Activated CD4-positive, alpha-beta T cell treated with anti-CD3 and anti-CD28 coated beads, Interleukin-2, Interleukin-4, amounts not matched to agents 100 ng/mL and 50 ng/mL, durations not matched to agents 16 hours and 8 hours (primary cell): ENCODE measurements at regions not wholly inside any gene's neighbourhood (a gene's known extent, or its start where the extent isn't known, plus 50 kb on each side); places are given as distances from the start of the nearest gene placed in this dataset.
"Not testable (repeated sequence)": the region's sequence is repeated elsewhere in the genome, so short reads cannot be mapped to it uniquely, and the experiment has no call there.

Experiments used
- DNase-seq: peaks from one replicate; pipeline ENCODE4 v3.0.0-alpha.2; 2020; ENCODE audit warnings: low spot score

- DNase-seq, result no peak
These were observed 51.2 kb upstream of the LBX1 start for GRCh38 chr10:101280511-101280910.

DNA sequence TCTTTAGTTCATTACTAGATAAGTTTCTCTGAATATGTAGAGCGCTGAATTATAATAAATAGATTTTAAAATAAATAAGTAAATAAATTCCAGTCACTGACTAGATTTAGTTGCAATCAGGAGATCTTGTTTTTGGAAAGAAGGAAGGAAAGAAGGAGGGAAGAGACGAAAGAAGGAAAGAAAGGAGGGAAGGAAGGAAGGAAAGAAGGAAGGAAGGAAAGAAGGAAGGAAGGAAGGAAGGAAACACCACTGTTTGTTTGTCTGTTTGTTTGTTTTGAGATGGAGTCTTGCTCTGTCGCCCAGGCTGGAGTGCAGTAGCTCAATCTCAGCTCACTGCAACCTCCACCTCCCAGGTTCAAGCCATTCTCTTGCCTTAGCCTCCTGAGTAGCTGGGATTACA lies 51.7 kb upstream of the LBX1 start:
- not testable (repeated sequence) for DNase-seq

GRCh38 chr10:101282947-101283346 lies 53.7 kb upstream of the LBX1 start:
- no peak for DNase-seq

DNA sequence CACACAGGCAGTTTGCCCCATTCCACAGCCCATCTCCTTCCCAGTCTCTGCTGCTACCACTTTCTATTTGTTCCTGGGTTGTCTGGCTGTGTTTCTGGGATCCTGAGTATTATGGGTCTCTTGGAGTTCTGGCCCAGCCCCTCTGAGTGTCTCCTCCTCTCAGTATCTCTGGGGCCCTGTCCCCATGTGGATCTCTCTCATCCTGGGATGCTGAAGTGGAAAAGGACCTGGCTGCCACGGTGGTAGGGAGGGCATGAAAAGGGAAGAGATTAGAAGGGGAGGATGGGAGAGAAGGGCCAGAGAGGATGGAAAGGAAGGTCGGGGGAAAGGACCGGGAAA lies 54.5 kb upstream of the LBX1 start:
- DNase-seq, result no peak

- no peak for DNase-seq
These were observed 55.0 kb upstream of the LBX1 start for GRCh38 chr10:101284101-101284743.

DNA sequence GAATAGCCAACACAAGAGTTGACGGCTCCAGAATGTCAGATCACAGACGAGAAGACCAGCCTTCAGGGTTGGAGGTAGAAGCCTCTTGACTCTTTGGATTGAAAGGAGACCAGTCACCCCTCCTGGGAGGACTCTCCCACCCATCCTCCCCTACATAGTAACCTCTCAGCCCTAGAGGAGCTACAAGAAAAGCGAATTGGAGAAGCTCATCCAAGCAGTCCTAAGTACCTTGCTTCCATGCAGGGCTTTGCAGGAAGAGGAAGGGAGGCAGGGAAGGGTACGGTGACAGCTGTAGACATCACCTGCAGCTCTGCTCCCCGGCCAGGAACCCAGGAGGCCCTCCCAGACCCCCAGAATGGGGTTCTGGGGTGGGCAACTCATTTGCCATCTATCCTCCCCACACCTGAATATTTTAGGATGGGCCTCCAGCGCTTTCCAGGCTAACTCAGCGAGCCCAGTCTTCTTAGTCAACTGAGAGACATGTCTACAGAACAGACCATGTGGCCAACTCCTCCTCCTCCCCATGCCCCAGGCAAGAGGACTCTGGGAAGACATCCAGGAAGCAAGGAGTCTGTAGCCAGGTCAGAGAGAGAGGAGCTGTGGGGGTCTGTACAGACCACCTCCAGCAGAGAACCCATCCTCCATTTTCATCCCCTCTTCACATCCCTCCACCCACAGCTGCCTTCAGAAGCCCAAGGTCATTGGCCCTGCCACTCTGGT lies 55.6 kb upstream of the LBX1 start:
- no peak for DNase-seq

DNA sequence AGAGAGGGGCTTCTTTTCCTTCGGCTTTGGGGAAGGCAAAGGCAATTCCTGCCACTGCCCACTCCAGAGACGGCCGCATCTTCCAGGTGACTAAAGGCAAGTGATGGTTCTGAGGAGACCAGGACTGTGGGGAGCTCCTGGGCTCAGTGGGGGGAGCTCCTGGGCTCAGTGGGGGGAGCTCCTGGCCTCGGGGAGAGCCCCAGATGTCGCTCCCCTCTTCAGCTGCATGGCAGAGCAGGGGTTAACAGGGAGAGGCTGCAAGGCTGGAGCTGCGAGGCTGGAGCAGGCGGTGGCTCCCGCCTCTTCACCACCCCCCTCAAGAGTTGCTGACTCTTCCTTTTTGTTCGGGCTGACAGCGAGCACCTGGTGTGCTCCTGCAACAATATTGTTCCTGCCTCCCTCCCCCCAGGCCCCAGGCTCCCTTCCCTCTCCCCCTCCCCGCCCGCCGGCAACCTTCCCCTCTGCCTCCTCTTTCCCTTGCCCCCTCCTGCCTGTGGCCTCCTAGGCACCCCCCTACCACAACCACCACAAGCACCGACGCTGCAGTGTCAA lies 56.3 kb upstream of the LBX1 start:
- no peak for DNase-seq

DNA sequence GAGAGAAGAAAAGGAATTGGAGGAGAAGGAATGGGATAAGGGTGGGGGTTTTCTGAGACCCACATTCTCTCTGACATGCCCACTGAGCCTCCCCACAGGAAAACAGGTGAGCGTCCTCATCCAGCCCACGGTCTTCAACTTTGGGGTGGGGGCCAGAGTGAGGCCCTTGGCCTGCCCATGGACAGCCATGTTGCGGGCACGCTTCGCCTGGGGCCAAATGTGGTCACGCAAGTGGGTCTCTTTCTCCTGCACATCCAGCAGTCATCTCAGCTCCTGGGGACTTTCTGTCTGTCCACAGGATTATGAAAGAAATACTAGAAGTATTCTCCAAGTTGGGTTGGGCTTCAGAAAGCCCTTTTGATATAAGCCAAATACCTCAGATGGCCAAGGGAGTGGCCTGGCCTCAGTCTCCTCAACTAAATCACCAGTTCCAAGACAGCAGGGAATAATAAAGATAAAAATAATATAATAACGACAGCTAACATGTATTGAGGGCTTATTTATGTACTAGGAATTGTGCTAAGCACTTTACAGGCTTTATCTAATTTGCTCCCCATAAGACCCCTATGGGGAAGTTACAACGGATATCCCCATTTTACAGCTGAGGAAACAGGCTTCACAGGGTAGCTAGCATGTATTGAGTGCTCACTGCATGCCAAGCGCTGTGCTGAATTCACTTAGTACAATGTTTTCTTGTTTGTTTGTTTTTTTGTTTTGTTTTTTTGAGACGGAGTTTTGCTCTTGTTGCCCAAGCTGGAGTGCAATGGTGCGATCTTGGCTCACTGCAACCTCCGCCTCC lies 57.2 kb upstream of the LBX1 start:
- DNase-seq, result no peak

DNA sequence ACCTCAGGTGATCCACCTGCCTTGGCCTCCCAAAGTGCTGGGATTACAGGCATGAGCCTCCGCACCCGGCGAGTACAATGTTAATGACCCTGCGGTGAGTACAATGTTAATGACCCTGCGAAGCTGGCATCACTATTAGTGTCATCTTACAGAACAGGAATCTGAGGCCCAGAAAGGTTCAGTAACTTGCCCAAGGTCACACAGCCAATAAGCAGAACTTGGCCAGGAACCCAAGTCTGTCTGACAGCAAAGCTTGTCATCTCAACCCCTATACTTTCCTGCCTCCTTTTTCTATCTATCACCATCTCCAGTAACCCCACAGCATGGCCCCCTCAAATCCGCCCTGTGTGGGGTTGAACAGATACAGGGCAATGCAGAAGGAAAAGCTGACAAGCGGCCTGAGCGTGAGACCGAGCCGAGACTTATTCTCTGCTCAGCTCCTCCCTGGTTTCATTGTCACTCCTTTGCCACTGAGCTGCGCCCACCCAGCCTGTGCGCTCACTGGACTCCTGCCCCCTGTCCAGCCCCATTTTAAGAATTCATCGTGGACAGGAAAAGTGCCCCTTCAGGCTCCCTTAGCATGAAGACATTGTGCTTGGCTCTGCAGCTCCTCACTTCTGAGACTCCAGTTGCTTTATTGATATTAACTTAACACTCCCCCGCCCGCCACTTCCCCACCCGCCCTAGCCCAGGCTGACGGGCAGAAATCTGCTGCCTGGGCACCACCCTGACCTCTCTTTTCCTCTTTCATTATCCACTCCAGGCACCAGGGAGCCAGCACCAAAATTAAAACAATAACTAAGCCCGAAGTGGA lies 58.1 kb upstream of the LBX1 start:
- DNase-seq, result no peak

- no peak for DNase-seq
These were observed 58.9 kb upstream of the LBX1 start for GRCh38 chr10:101287997-101288635.

DNA sequence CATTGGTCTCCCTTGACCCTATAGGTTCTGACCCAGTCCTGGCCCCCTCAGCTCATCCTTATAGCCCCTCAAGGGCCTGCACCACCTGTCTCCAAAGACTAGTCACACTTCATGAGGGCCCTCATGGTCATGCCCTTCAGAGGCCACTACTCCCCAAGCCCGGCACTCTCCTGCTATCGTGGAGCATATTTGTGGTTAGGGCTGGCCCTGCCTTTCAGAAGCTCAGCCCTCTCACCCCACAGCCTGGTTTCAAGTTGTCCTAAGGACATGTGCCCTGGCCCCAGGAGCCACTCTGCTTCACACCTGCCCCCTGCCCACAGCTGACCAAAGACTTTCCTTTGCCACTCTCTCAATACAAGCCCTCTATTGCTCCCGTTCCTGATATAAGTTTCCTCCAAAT lies 60.3 kb upstream of the LBX1 start:
- DNase-seq, result no peak

GRCh38 chr10:101290431-101290830 lies 61.2 kb upstream of the LBX1 start:
- no peak for DNase-seq

GRCh38 chr10:101290881-101291280 lies 61.6 kb upstream of the LBX1 start:
- DNase-seq, result no peak

DNA sequence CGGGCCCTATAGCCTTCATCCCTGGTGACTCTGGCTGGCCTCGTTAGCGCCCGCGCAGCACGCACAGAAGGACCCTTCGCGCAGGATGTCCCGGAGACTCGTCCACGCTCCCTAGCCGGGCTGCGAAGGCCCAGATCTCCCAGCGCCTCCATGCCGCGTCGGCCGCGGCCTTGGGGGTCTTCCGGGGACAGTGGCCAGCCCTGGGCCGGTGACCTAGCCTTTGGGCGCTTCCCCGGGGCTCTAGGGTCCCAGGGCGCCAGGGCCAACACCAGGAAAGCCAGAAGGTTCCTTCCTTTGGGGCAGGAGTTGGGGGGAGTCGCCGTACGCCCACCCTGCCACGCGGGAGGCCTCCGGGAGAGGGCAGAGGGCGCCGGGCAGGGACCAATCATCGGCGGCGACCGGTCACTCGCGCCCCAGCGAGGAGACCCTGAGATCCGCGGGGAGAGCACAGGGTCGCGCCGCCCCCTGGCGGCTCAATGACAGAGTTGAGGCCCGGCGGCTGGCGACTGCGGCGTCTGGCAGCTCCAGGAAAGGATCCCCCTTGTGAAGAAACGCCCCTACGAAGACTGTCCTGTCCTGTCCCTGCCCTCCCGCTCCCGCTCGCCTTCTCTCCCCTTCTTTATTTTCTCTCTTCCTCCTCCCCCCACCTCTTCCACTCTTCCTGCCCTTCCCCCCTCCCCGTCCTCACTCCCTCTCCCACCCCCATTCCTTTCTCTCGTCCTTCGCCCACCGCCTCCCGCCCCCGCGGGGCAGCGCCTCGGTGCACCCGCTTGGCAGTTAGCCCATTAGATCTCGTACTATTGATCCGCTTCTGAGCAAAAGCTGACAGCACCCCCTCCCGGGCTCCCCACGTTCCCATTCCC lies 62.3 kb upstream of the LBX1 start:
- DNase-seq, result peak; percentile 47

GRCh38 chr10:101292194-101293006 lies 61.6 kb upstream of the BTRC start:
- DNase-seq, result no peak

DNA sequence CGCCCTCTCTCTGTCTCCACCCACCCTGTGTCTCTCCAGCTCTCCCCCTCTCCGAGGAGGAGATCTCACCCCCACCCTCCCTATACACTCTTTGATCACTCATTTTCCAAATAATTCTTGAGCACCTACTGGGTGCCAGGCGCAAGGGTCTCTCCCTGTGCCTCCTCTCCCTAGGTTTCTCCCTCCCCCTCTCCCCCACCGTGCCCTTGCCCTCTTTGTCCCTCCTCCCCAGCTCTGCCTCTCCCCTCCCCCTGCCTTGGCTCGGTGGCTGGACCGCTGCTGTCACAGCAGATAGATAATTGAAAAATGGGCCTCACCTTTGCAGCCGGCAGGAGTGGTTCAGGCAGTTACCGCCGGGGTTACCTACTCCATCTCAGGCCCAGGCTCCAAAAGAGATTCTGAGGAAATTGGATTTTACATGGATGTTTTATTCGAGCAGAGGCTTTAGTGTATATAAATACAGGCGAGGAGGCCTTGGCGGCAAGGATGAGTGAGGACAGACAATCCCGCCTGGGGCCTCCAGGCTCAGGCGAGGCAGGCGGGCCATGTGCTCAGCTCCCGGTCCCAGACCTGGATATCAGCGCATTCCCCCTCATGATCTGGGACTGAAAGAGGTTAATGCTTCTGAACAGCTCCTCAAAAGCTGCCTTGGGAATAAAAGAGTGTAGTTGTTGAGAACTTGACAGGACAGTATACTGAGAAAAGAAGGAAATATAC lies 60.8 kb upstream of the BTRC start:
- DNase-seq, result no peak

DNA sequence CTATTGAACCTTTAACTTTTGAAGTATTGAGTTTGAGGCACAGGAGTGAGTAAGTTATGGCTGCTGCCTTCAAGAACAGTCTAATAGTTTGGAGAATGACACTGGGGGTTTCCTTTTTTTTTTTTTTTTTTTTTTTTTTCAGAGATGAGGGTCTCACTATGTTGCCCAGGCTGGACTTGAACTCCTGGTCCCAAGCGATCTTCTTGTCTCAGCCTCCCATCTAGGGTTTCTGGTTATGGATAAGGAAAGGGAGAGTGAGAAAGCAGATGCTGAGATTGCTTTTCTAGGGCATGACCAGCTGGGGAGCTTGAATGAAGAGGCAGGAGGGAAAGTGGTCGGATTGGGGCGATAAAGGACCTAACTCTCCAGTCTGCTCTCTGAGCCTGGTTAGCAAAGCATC lies 59.9 kb upstream of the BTRC start:
- DNase-seq, result no peak

DNA sequence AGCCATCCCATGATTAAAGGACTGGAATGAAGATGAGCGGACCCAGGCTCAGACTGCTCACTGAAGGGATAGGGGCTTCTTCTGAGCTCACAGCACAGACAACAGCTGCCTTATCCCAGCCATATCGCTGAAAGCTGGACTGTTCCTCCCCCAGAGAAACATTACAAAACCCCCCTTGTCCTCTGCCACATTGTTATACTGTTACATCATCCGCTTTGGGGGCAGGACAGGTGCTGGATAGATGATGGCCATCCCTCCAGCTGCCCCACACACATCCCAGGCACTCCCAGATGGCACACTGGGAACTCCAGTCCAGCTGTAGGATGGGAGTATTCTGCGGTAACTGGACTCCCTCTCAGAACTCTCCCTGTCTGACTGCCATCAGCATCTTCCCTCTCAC lies 58.7 kb upstream of the BTRC start:
- no peak for DNase-seq

- DNase-seq, result peak; percentile 72
These were observed 56.0 kb upstream of the BTRC start for GRCh38 chr10:101297901-101298486.
